Stomach (tissue), 4 donors: ENCODE measurements at regions not wholly inside any gene's neighbourhood (a gene's known extent, or its start where the extent isn't known, plus 50 kb on each side); places are given as distances from the start of the nearest gene placed in this dataset.

Experiments used
- EP300 ChIP-seq: sonication (generic); formaldehyde crosslinking; IDR thresholded peaks from one replicate; pipeline ENCODE4 v1.6.1; 2017; ENCODE audit warnings: antibody characterized with exemption
- POLR2A ChIP-seq, 4 donors: fragments of 450-650 bp; IDR thresholded peaks; one replicate each; pipeline ENCODE4 v1.6.1; 2016; ENCODE audit warnings: antibody characterized with exemption in 4 of 4, control low read depth in 2 of 4, mild to moderate bottlenecking in 1 of 4, moderate library complexity in 1 of 4
- POLR2AphosphoS5 ChIP-seq, 3 donors: sonication (generic); formaldehyde crosslinking; IDR thresholded peaks; one replicate each; pipeline ENCODE4 v1.6.1; 2016; ENCODE audit warnings: antibody characterized with exemption in 3 of 3
- TF ChIP-seq, protein P1 (sequence below), 7 experiments: fragments of 450-650 bp in 4 of 7; fragments of 200-600 bp in 3 of 7; sonication (generic) in 3 of 7; IDR thresholded peaks; one replicate each; pipeline ENCODE4 v1.5.1; 2016 to 2019; ENCODE audit warnings: antibody characterized with exemption in 7 of 7, control low read depth in 2 of 7, mild to moderate bottlenecking in 1 of 7

- TF ChIP-seq, protein P1, sequence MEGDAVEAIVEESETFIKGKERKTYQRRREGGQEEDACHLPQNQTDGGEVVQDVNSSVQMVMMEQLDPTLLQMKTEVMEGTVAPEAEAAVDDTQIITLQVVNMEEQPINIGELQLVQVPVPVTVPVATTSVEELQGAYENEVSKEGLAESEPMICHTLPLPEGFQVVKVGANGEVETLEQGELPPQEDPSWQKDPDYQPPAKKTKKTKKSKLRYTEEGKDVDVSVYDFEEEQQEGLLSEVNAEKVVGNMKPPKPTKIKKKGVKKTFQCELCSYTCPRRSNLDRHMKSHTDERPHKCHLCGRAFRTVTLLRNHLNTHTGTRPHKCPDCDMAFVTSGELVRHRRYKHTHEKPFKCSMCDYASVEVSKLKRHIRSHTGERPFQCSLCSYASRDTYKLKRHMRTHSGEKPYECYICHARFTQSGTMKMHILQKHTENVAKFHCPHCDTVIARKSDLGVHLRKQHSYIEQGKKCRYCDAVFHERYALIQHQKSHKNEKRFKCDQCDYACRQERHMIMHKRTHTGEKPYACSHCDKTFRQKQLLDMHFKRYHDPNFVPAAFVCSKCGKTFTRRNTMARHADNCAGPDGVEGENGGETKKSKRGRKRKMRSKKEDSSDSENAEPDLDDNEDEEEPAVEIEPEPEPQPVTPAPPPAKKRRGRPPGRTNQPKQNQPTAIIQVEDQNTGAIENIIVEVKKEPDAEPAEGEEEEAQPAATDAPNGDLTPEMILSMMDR (IDR thresholded peaks at IDR 0.05), result no peak
- TF ChIP-seq EP300, result no peak
- no peak for TF ChIP-seq POLR2A (IDR thresholded peaks at IDR 0.05)
- TF ChIP-seq POLR2AphosphoS5 (IDR thresholded peaks at IDR 0.05), result no peak
Measured at GRCh38 chr13:109271555-109272541, 514.5 kb downstream of the IRS2 start.
